Bone marrow (tissue), 2 donors: ENCODE measurements at regions not wholly inside any gene's neighbourhood (a gene's known extent, or its start where the extent isn't known, plus 50 kb on each side); places are given as distances from the start of the nearest gene placed in this dataset.
"Not testable (repeated sequence)": the region's sequence is repeated elsewhere in the genome, so short reads cannot be mapped to it uniquely, and the experiment has no call there.

Source experiments
- DNase-seq, 2 donors: peaks; one replicate each; lab custom pipeline; 2025; lab: John Stamatoyannopoulos, UW

GRCh38 chr13:82597747-82598146 lies 1284.5 kb downstream of the SLITRK1 start:
- DNase-seq = no peak

- DNase-seq = no peak
Observed at GRCh38 chr13:82593239-82593638, 1289.0 kb downstream of the SLITRK1 start.

GRCh38 chr13:82571653-82572052 lies 1310.6 kb downstream of the SLITRK1 start:
- DNase-seq = no peak

- no peak for DNase-seq
Observed at GRCh38 chr13:82569581-82569980, 1312.7 kb downstream of the SLITRK1 start.

- no peak for DNase-seq
Observed at GRCh38 chr13:82566864-82567263, 1315.4 kb downstream of the SLITRK1 start.

GRCh38 chr13:82565201-82565600 lies 1317.1 kb downstream of the SLITRK1 start:
- DNase-seq = no peak

GRCh38 chr13:82560889-82561288 lies 1321.4 kb downstream of the SLITRK1 start:
- no peak for DNase-seq

GRCh38 chr13:82522872-82523271 lies 1359.4 kb downstream of the SLITRK1 start:
- DNase-seq = no peak

GRCh38 chr13:82506805-82507414 lies 1375.4 kb downstream of the SLITRK1 start:
- DNase-seq = no peak

- no peak for DNase-seq
Observed at GRCh38 chr13:82501834-82502233, 1380.4 kb downstream of the SLITRK1 start.

GRCh38 chr13:82480415-82480814 lies 1401.9 kb downstream of the SLITRK1 start:
- no peak for DNase-seq

GRCh38 chr13:82477436-82477835 lies 1404.8 kb downstream of the SLITRK1 start:
- no peak for DNase-seq

GRCh38 chr13:82467626-82468025 lies 1414.6 kb downstream of the SLITRK1 start:
- DNase-seq = no peak

- not testable (repeated sequence) for DNase-seq
Observed at GRCh38 chr13:82459575-82459974, 1422.7 kb downstream of the SLITRK1 start.

GRCh38 chr13:82458169-82458568 lies 1424.1 kb downstream of the SLITRK1 start:
- DNase-seq = no peak

- DNase-seq = not testable (repeated sequence)
Observed at GRCh38 chr13:82457548-82457947, 1424.7 kb downstream of the SLITRK1 start.

- DNase-seq = no peak
Observed at GRCh38 chr13:82447416-82448077, 1434.7 kb downstream of the SLITRK1 start.

- DNase-seq = no peak
Observed at GRCh38 chr13:82439159-82439904, 1442.9 kb downstream of the SLITRK1 start.

GRCh38 chr13:82438320-82438719 lies 1444.0 kb downstream of the SLITRK1 start:
- DNase-seq = no peak

- no peak for DNase-seq
Observed at GRCh38 chr13:82436099-82436585, 1446.1 kb downstream of the SLITRK1 start.

- DNase-seq = no peak
Observed at GRCh38 chr13:82432949-82433348, 1449.3 kb downstream of the SLITRK1 start.

- no peak for DNase-seq
Observed at GRCh38 chr13:82412749-82413148, 1469.5 kb downstream of the SLITRK1 start.

- DNase-seq = no peak
Observed at GRCh38 chr13:82407321-82407720, 1475.0 kb downstream of the SLITRK1 start.
